H1 (cell line): ENCODE measurements at regions not wholly inside any gene's neighbourhood (a gene's known extent, or its start where the extent isn't known, plus 50 kb on each side); places are given as distances from the start of the nearest gene placed in this dataset.

Experiments used
- CTCF ChIA-PET: fragments of 300-600 bp; sonication (Branson Sonifier 250); formaldehyde crosslinking; loops from one replicate; lab custom pipeline; 2021; ENCODE audit not compliant: partially characterized antibody; lab: Charles Lee
- POLR2A ChIA-PET: fragments of 300-600 bp; sonication (Branson Sonifier 250); formaldehyde crosslinking; loops from one replicate; lab custom pipeline; 2021; ENCODE audit warnings: inconsistent platforms; ENCODE audit not compliant: partially characterized antibody; lab: Charles Lee
- DNase-seq, 2 experiments: peaks; one replicate each; pipeline versions ENCODE4 v3.0.0 to v3.0.0-alpha.2; 2010 to 2022; ENCODE audit warnings: low spot score in 2 of 2, low read depth in 1 of 2, mixed read lengths in 1 of 2
- FAIRE-seq: peaks from 2 replicates; lab custom pipeline; 2011; peaks lifted over from hg19 to GRCh38; lab: Jason Lieb, UNC
- H2AFZ ChIP-seq: 2 replicates; pipeline ENCODE4 v1.8.1; 2012; ENCODE audit warnings: low read length, inconsistent platforms
- H2AK5ac ChIP-seq: 2 replicates; pipeline ENCODE4 v1.6.1; 2013; ENCODE audit warnings: low read depth, low read length
- H2BK120ac ChIP-seq: replicated peaks from 2 replicates; pipeline ENCODE3; 2013; ENCODE audit warnings: low read depth, low read length, inconsistent platforms
- H2BK12ac ChIP-seq: 2 replicates; pipeline ENCODE4 v1.6.1; 2013; ENCODE audit warnings: low read depth, low read length
- H2BK15ac ChIP-seq: 2 replicates; pipeline ENCODE4 v1.6.1; 2013; ENCODE audit warnings: low read length
- H2BK20ac ChIP-seq: 2 replicates; pipeline ENCODE4 v1.6.1; 2013; ENCODE audit warnings: low read length
- H2BK5ac ChIP-seq: 2 replicates; pipeline ENCODE4 v1.6.1; 2013; ENCODE audit warnings: low read depth, low read length
- H3K14ac ChIP-seq: 2 replicates; pipeline ENCODE4 v1.6.1; 2013; ENCODE audit warnings: inconsistent platforms; ENCODE audit not compliant: insufficient read length
- H3K18ac ChIP-seq: 2 replicates; pipeline ENCODE4 v1.6.1; 2013; ENCODE audit warnings: low read length; ENCODE audit errors: extremely low read depth
- H3K23ac ChIP-seq: 2 replicates; pipeline ENCODE4 v1.6.1; 2013; ENCODE audit warnings: inconsistent platforms; ENCODE audit not compliant: insufficient read length
- H3K23me2 ChIP-seq: 2 replicates; pipeline ENCODE4 v1.6.1; 2013; ENCODE audit warnings: low read depth, low read length
- H3K27ac ChIP-seq: 2 replicates; pipeline ENCODE4 v1.6.1; 2011; ENCODE audit warnings: low read depth, low read length, inconsistent platforms
- H3K27me3 ChIP-seq, 4 experiments: replicated peaks in 1 of 4; 1 replicate in 1 of 4; 2 replicates in 3 of 4; pipeline versions ENCODE4 v1.6.1 to v1.8.1; 2011 to 2013; ENCODE audit warnings: low read length in 3 of 4, mild to moderate bottlenecking in 3 of 4, inconsistent platforms in 2 of 4, mixed read lengths in 2 of 4, moderate library complexity in 1 of 4; ENCODE audit not compliant: control insufficient read depth in 3 of 4, insufficient read depth in 3 of 4; ENCODE audit errors: extremely low read depth in 1 of 4
- H3K36me3 ChIP-seq, 4 experiments: 2 replicates each; pipeline versions ENCODE4 v1.6.1 to v1.8.1; 2011 to 2013; ENCODE audit warnings: mild to moderate bottlenecking in 4 of 4, low read length in 3 of 4, moderate library complexity in 2 of 4, control low read depth in 1 of 4, inconsistent platforms in 1 of 4; ENCODE audit not compliant: insufficient read depth in 4 of 4, control insufficient read depth in 2 of 4
- H3K4ac ChIP-seq: replicated peaks from 2 replicates; pipeline ENCODE3; 2013; ENCODE audit warnings: low read length, low read depth, mixed read lengths, inconsistent platforms; ENCODE audit not compliant: insufficient read length
- H3K4me1 ChIP-seq, 4 experiments: replicated peaks in 1 of 4; 1 replicate in 1 of 4; 2 replicates in 3 of 4; pipeline versions ENCODE4 v1.6.1 to v1.8.1; 2011 to 2013; ENCODE audit warnings: low read length in 3 of 4, inconsistent platforms in 2 of 4, mixed read lengths in 1 of 4; ENCODE audit not compliant: insufficient read depth in 4 of 4, control insufficient read depth in 3 of 4
- H3K4me2 ChIP-seq, 2 experiments: 2 replicates each; pipeline versions ENCODE4 v1.6.1 to v1.8.1; 2011 to 2013; ENCODE audit warnings: low read depth in 2 of 2, low read length in 2 of 2, control low read depth in 1 of 2, inconsistent platforms in 1 of 2, mild to moderate bottlenecking in 1 of 2; ENCODE audit not compliant: insufficient read depth in 1 of 2
- H3K4me3 ChIP-seq, 4 experiments: fragments of 200-600, 300-600 bp in 1 of 4; sonication (generic), shearing (Covaris generic), sonication (Bioruptor Twin) in 1 of 4; 2 replicates each; pipeline versions ENCODE4 v1.5.1 to v1.8.1; 2011 to 2016; ENCODE audit warnings: low read length in 4 of 4, low read depth in 3 of 4, control low read depth in 2 of 4, inconsistent platforms in 2 of 4, mild to moderate bottlenecking in 2 of 4, mixed read lengths in 1 of 4, moderate library complexity in 1 of 4; ENCODE audit not compliant: insufficient read depth in 2 of 4; ENCODE audit errors: extremely low read depth in 1 of 4
- H3K56ac ChIP-seq: replicated peaks from 2 replicates; pipeline ENCODE3; 2013; ENCODE audit warnings: low read depth, mild to moderate bottlenecking, mixed read lengths, low read length, inconsistent platforms; ENCODE audit not compliant: insufficient read length
- H3K79me1 ChIP-seq: 2 replicates; pipeline ENCODE4 v1.6.1; 2013; ENCODE audit warnings: low read depth, low read length, control low read depth
- H3K79me2 ChIP-seq, 2 experiments: 2 replicates each; pipeline versions ENCODE4 v1.6.1 to v1.8.1; 2012 to 2013; ENCODE audit warnings: low read length in 2 of 2, mild to moderate bottlenecking in 2 of 2, inconsistent platforms in 1 of 2; ENCODE audit not compliant: insufficient read depth in 2 of 2, control insufficient read depth in 1 of 2
- H3K9ac ChIP-seq, 4 experiments: replicated peaks in 1 of 4; 1 replicate in 1 of 4; 2 replicates in 3 of 4; pipeline versions ENCODE4 v1.6.1 to v1.8.1; 2011 to 2013; ENCODE audit warnings: low read depth in 3 of 4, low read length in 3 of 4, control low read depth in 2 of 4, mild to moderate bottlenecking in 2 of 4, moderate library complexity in 2 of 4, inconsistent platforms in 1 of 4; ENCODE audit errors: extremely low read depth in 1 of 4
- H3K9me3 ChIP-seq, 2 experiments: 2 replicates each; pipeline versions ENCODE4 v1.6.1 to v1.8.1; 2012 to 2013; ENCODE audit warnings: mild to moderate bottlenecking in 2 of 2, moderate library complexity in 2 of 2, control low read depth in 1 of 2, inconsistent platforms in 1 of 2, low read depth in 1 of 2, low read length in 1 of 2, mixed read lengths in 1 of 2; ENCODE audit not compliant: insufficient read depth in 2 of 2
- H4K20me1 ChIP-seq, 2 experiments: replicated peaks in 1 of 2; 2 replicates each; pipeline versions ENCODE3 to v1.8.1; 2011 to 2013; ENCODE audit warnings: inconsistent platforms in 2 of 2, low read length in 2 of 2, mild to moderate bottlenecking in 1 of 2; ENCODE audit not compliant: insufficient read depth in 2 of 2, control insufficient read depth in 1 of 2
- H4K5ac ChIP-seq: 2 replicates; pipeline ENCODE4 v1.6.1; 2013; ENCODE audit warnings: low read length, low read depth, mixed read lengths, inconsistent platforms; ENCODE audit not compliant: insufficient read length
- H4K8ac ChIP-seq: 2 replicates; pipeline ENCODE4 v1.8.0; 2013; ENCODE audit warnings: mild to moderate bottlenecking, moderate library complexity, low read length, inconsistent platforms; ENCODE audit not compliant: insufficient read depth; ENCODE audit errors: extremely low read depth
- H4K91ac ChIP-seq: replicated peaks from 2 replicates; pipeline ENCODE3; 2013; ENCODE audit warnings: low read length, mixed read lengths, inconsistent platforms; ENCODE audit not compliant: insufficient read length
- RFX5 ChIP-seq: IDR thresholded peaks from 2 replicates; pipeline ENCODE4 v1.6.1; 2011; ENCODE audit warnings: low read depth, low read length, improper control_type of control experiment, borderline replicate concordance
- WGBS, 2 experiments: shearing (Covaris generic) in 1 of 2; methylation state at CpG; one replicate each; pipeline versions ENCODE4 v1.1.6 to v1.1.7; 2013 to 2015; ENCODE audit warnings: low lambda C conversion rate in 2 of 2, mixed read lengths in 2 of 2, inconsistent platforms in 1 of 2, low coverage in 1 of 2, missing lambda C conversion rate in 1 of 2; ENCODE audit not compliant: insufficient replicate concordance in 2 of 2, insufficient coverage in 1 of 2, insufficient read length in 1 of 2; ENCODE audit errors: extremely low coverage in 1 of 2, missing lambda C conversion rate in 1 of 2; 5-methylcytosine and 5-hydroxymethylcytosine counted together

DNA sequence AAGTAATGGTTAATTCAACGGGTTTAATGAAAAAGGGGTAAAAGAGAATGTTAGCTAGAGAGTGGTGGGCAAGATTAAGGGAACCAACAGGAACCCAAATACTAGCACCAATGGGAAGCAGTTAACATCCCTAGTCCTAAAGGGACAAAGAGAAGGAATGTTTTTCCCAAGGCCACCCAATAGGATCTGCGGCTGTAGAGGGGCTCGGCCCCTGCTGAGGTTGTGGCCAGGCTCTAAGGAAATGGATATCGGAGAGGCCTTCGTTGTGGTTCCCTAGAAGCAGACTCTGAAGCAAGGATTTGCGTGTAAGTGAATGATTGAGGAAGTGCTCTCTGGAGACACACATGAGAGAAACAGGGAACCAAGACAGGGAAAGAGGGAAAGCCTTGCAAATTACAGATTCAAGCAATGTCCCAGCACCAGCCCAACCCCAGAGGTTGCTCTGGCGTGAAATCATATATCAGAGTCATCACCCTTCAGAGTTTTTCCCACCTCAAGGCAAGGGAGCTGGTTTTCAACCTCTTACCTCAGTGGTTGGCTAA lies 83.6 kb upstream of the TNIK start:
- Histone ChIP-seq H2AK5ac (no peak overlapping the region), H3K23me2 (no peaks in the 10 kb centered on the region), H3K79me2 (no peaks in the 10 kb centered on the region), H4K5ac (no peak overlapping the region), H2BK15ac (no peak overlapping the region), H3K9me3 (no peaks in the 10 kb centered on the region), H2BK20ac (no peak overlapping the region), H3K23ac (no peak overlapping the region), H3K4ac (no peak overlapping the region), H2AFZ (peak overlapping the region; percentile 72; the same call in 1 of the 2 replicates), H3K18ac (no peak overlapping the region), H3K27me3 (no peaks in the 10 kb centered on the region), H4K20me1 (no peaks in the 10 kb centered on the region), H2BK5ac (no peak overlapping the region), H3K4me3 (no peak overlapping the region), H3K79me1 (no peaks in the 10 kb centered on the region), H3K14ac (no peak overlapping the region), H3K56ac (no peak overlapping the region), H3K4me1 (peaks cover 1 to 8% (median 6%) of the 10 kb centered on the region in 4 experiments; a peak in 4 of 7 replicates), H3K9ac (no peak overlapping the region), H3K36me3 (no peaks in the 10 kb centered on the region), H4K91ac (no peak overlapping the region), H3K27ac (no peak overlapping the region), H4K8ac (no peak overlapping the region), H2BK120ac (no peak overlapping the region), H2BK12ac (no peak overlapping the region), H3K4me2 (no peak overlapping the region)
- WGBS, 2 experiments = 85% methylated on average over 7 of the region's 7 CpGs; no CpG with 5 or more reads in 1 of the 2 experiments
- DNase-seq (no peak), FAIRE-seq (no peak)
- CTCF ChIA-PET = interaction anchor here (0.6 to 1.0 kb wide), 2 partner anchors 98 to 172 kb away, joined by 3 to 4 read pairs; no protein-coding TSS in a partner anchor
- POLR2A ChIA-PET = no interaction called here
- no peak for TF ChIP-seq RFX5
